ENCODE measurements at regions not wholly inside any gene's neighbourhood (a gene's known extent, or its start where the extent isn't known, plus 50 kb on each side); places are given as distances from the start of the nearest gene placed in this dataset.
A peak's percentile ranks its signal among the peaks of the same experiment; 100 is the strongest.

GRCh38 chr5:82408033-82408432 lies 129.9 kb upstream of the RPS23 start:
- no peak for DNase-seq (ENCODE audit: low spot score)
- Mint-ChIP-seq H3K27ac (ENCODE audit: unreplicated experiment) (no peak overlapping the region), H3K9me3 (ENCODE audit: low read depth) (peaks cover 12% of the 10 kb centered on the region), H3K27me3 (ENCODE audit: low read depth) (no peaks in the 10 kb centered on the region), H3K36me3 (ENCODE audit: low read depth) (peaks cover 5% of the 10 kb centered on the region), H3K4me1 (ENCODE audit: low read depth) (peaks cover 43% of the 10 kb centered on the region), H3K4me3 (ENCODE audit: unreplicated experiment) (no peak overlapping the region)
- TF ChIP-seq, protein P1, sequence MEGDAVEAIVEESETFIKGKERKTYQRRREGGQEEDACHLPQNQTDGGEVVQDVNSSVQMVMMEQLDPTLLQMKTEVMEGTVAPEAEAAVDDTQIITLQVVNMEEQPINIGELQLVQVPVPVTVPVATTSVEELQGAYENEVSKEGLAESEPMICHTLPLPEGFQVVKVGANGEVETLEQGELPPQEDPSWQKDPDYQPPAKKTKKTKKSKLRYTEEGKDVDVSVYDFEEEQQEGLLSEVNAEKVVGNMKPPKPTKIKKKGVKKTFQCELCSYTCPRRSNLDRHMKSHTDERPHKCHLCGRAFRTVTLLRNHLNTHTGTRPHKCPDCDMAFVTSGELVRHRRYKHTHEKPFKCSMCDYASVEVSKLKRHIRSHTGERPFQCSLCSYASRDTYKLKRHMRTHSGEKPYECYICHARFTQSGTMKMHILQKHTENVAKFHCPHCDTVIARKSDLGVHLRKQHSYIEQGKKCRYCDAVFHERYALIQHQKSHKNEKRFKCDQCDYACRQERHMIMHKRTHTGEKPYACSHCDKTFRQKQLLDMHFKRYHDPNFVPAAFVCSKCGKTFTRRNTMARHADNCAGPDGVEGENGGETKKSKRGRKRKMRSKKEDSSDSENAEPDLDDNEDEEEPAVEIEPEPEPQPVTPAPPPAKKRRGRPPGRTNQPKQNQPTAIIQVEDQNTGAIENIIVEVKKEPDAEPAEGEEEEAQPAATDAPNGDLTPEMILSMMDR (IDR thresholded peaks at IDR 0.05): no peak

- H3K36me3 Mint-ChIP-seq (ENCODE audit: low read depth): peaks cover 10% of the 10 kb centered on the region
- no peak for DNase-seq (ENCODE audit: low spot score)
- H3K27me3 Mint-ChIP-seq (ENCODE audit: low read depth): no peaks in the 10 kb centered on the region
- no peak overlapping the region for H3K4me3 Mint-ChIP-seq (ENCODE audit: unreplicated experiment)
- peaks cover 17% of the 10 kb centered on the region for H3K9me3 Mint-ChIP-seq (ENCODE audit: low read depth)
- H3K4me1 Mint-ChIP-seq (ENCODE audit: low read depth): peaks cover 36% of the 10 kb centered on the region
- TF ChIP-seq, protein P1 (IDR thresholded peaks at IDR 0.05): no peak
- peak overlapping the region; percentile 99 for H3K27ac Mint-ChIP-seq (ENCODE audit: unreplicated experiment)
Measured at GRCh38 chr5:82406205-82406773, 128.1 kb upstream of the RPS23 start.

GRCh38 chr5:82405618-82406204 lies 127.6 kb upstream of the RPS23 start:
- Mint-ChIP-seq H3K4me3 (ENCODE audit: unreplicated experiment) (peak overlapping the region; percentile 5), H3K27ac (ENCODE audit: unreplicated experiment) (peak overlapping the region; percentile 99), H3K27me3 (ENCODE audit: low read depth) (no peaks in the 10 kb centered on the region), H3K4me1 (ENCODE audit: low read depth) (peaks cover 36% of the 10 kb centered on the region), H3K9me3 (ENCODE audit: low read depth) (peaks cover 21% of the 10 kb centered on the region), H3K36me3 (ENCODE audit: low read depth) (peaks cover 11% of the 10 kb centered on the region)
- no peak for DNase-seq (ENCODE audit: low spot score)
- TF ChIP-seq, protein P1 (IDR thresholded peaks at IDR 0.05): peak; percentile 36

DNA sequence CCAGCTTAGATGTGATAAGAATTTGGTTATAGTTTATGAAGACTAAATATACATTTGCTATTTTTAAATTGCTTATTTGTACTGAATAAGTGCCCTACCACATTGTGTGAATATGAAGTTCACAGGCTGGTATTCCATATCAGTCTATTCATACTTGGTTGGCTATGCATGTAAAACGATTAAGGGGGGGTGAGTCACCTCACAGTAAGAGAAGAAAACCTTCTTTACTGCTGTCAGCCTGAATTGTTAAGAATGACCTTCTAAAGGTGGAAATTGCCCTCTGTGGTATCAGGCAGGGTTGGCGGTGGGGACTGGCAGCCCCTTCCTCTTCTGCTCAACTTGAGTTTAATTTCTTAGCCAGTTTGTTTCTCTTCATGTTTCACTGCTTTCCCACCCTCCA lies 127.0 kb upstream of the RPS23 start:
- Mint-ChIP-seq H3K27ac (ENCODE audit: unreplicated experiment) (peak overlapping the region; percentile 99), H3K9me3 (ENCODE audit: low read depth) (peaks cover 21% of the 10 kb centered on the region), H3K27me3 (ENCODE audit: low read depth) (no peaks in the 10 kb centered on the region), H3K4me3 (ENCODE audit: unreplicated experiment) (peak overlapping the region; percentile 5), H3K4me1 (ENCODE audit: low read depth) (peaks cover 36% of the 10 kb centered on the region), H3K36me3 (ENCODE audit: low read depth) (peaks cover 12% of the 10 kb centered on the region)
- TF ChIP-seq, protein P1 (IDR thresholded peaks at IDR 0.05): no peak
- no peak for DNase-seq (ENCODE audit: low spot score)

- Mint-ChIP-seq H3K36me3 (ENCODE audit: low read depth) (peaks cover 12% of the 10 kb centered on the region), H3K27me3 (ENCODE audit: low read depth) (no peaks in the 10 kb centered on the region), H3K4me1 (ENCODE audit: low read depth) (peaks cover 36% of the 10 kb centered on the region), H3K4me3 (ENCODE audit: unreplicated experiment) (no peak overlapping the region), H3K27ac (ENCODE audit: unreplicated experiment) (peak overlapping the region; percentile 99), H3K9me3 (ENCODE audit: low read depth) (peaks cover 21% of the 10 kb centered on the region)
- TF ChIP-seq, protein P1 (IDR thresholded peaks at IDR 0.05): no peak
- no peak for DNase-seq (ENCODE audit: low spot score)
Measured at GRCh38 chr5:82404382-82404945, 126.3 kb upstream of the RPS23 start.

Data from chondrocyte (in vitro differentiated cells).